ENCODE measurements at regions not wholly inside any gene's neighbourhood (a gene's known extent, or its start where the extent isn't known, plus 50 kb on each side); places are given as distances from the start of the nearest gene placed in this dataset.
"Not testable (repeated sequence)": the region's sequence is repeated elsewhere in the genome, so short reads cannot be mapped to it uniquely, and the experiment has no call there.

DNA sequence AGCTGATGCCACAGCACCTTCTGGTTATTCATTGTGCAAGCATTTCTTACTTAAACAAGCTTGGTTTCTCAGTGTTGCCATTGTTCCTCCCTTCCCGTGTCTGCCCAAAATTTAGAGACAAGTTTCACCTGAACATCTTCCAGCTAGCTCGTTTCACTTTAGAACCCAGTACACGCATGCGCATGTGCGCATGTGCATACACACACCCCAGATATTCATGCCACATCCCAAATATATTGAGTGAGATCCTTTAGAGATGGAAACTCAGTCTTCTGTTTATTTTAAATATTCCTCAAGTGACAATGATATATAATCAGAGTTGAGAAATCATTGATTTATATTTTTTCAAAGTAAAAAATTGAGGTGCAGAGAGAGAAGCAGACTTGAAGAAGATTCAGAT is 147.6 kb downstream of the PLK2 start:
- no peaks in the 10 kb centered on the region for H3K36me3 ChIP-seq (ENCODE audit: insufficient read depth)
- WGBS, result 83% methylated on average over 5 of the region's 5 CpGs
- H3K4me1 ChIP-seq (ENCODE audit: insufficient read depth), result no peaks in the 10 kb centered on the region
- H3K27ac ChIP-seq (ENCODE audit: low read depth), result no peak overlapping the region
- H3K4me3 ChIP-seq (ENCODE audit: low read depth, low read length), result no peak overlapping the region
- DNase-seq (ENCODE audit: extremely low spot score), result no peak

DNA sequence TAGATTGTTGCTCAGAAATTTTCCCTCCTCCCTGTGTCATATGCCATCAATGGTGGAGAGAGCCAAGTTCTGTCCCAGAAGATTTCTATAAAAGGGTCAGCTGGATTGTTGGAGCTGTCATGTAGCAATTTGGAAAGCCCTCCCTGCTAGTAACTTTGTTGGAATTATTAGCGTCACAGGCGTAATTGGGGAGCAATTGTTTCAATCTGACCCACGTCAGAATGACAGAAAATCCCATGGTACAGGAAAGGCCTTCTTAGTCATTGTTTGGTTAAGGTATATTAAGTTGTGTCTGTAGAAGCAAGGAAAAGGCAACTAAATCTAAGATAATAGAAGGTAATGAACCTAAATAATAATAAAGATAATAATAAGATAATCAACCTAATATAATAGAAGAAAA is 148.4 kb downstream of the PLK2 start:
- WGBS, result 86% methylated on average over 3 of the region's 3 CpGs
- Histone ChIP-seq H3K4me3 (ENCODE audit: low read depth, low read length) (no peak overlapping the region), H3K36me3 (ENCODE audit: insufficient read depth) (no peaks in the 10 kb centered on the region), H3K4me1 (ENCODE audit: insufficient read depth) (no peaks in the 10 kb centered on the region), H3K27ac (ENCODE audit: low read depth) (no peak overlapping the region)
- no peak for DNase-seq (ENCODE audit: extremely low spot score)

GRCh38 chr5:58308384-58308783 is 151.5 kb downstream of the PLK2 start:
- H3K4me3 ChIP-seq (ENCODE audit: low read depth, low read length), result not testable (repeated sequence)

DNA sequence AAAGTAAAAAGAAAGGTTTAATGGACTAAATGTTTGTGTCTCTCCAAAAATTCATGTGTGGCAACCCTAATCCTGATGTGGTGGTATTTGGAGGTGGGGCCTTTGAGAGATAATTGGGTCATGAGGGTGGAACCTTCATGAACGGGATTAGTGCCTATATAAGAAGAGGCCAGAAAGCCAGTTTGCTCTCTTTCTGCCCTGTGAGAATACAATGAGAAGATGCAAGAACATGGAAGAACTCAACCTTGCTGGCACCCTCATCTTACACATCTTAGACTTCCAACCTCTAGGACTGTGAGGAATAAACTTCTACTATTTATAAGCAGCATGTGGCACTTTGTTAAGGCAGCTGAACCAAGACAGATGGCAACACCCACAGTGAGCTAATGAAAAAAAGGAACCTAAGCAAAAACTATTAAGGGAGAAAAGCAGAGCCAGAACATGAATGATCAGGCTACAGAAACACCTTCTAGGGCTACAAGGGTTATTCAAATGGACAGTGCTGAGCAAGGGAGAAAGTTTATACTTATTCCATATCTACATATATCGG is 159.5 kb downstream of the PLK2 start:
- no peak for DNase-seq (ENCODE audit: extremely low spot score)
- no peak overlapping the region for H3K4me3 ChIP-seq (ENCODE audit: low read depth, low read length)
- 85% methylated on average over 2 of the region's 2 CpGs for whole genome bisulfite sequencing
- no peaks in the 10 kb centered on the region for H3K4me1 ChIP-seq (ENCODE audit: insufficient read depth)
- no peaks in the 10 kb centered on the region for H3K36me3 ChIP-seq (ENCODE audit: insufficient read depth)
- no peak overlapping the region for H3K27ac ChIP-seq (ENCODE audit: low read depth)

More at GRCh38 chr5:58308384-58308783, 151.5 kb downstream of the PLK2 start:
- DNase-seq (ENCODE audit: extremely low spot score); H3K4me1 ChIP-seq (ENCODE audit: insufficient read depth); H3K27ac ChIP-seq (ENCODE audit: low read depth); H3K36me3 ChIP-seq (ENCODE audit: insufficient read depth): not testable (repeated sequence)
- 92% methylated on average over 2 of the region's 2 CpGs for WGBS

- DNase-seq (ENCODE audit: extremely low spot score), result no peak
- Histone ChIP-seq H3K36me3 (ENCODE audit: insufficient read depth) (no peaks in the 10 kb centered on the region), H3K27ac (ENCODE audit: low read depth) (no peak overlapping the region), H3K4me3 (ENCODE audit: low read depth, low read length) (no peak overlapping the region), H3K4me1 (ENCODE audit: insufficient read depth) (no peaks in the 10 kb centered on the region)
Observed at GRCh38 chr5:58299256-58299655, 160.6 kb downstream of the PLK2 start.

- H3K4me1 ChIP-seq (ENCODE audit: insufficient read depth), result no peaks in the 10 kb centered on the region
- DNase-seq (ENCODE audit: extremely low spot score), result no peak
- no peaks in the 10 kb centered on the region for H3K36me3 ChIP-seq (ENCODE audit: insufficient read depth)
- 73% methylated on average over 1 of the region's 1 CpG for WGBS
- no peak overlapping the region for H3K4me3 ChIP-seq (ENCODE audit: low read depth, low read length)
- H3K27ac ChIP-seq (ENCODE audit: low read depth), result no peak overlapping the region
Observed at GRCh38 chr5:58294598-58295305, 165.1 kb downstream of the PLK2 start.

- not testable (repeated sequence) for DNase-seq (ENCODE audit: extremely low spot score); H3K36me3 ChIP-seq (ENCODE audit: insufficient read depth); H3K4me1 ChIP-seq (ENCODE audit: insufficient read depth); H3K27ac ChIP-seq (ENCODE audit: low read depth); H3K4me3 ChIP-seq (ENCODE audit: low read depth, low read length)
- 77% methylated on average over 10 of the region's 10 CpGs for WGBS
Observed at GRCh38 chr5:58288275-58288674, 171.6 kb downstream of the PLK2 start.

GRCh38 chr5:58286741-58287140 is 173.1 kb downstream of the PLK2 start:
- H3K27ac ChIP-seq (ENCODE audit: low read depth), result no peak overlapping the region
- H3K4me1 ChIP-seq (ENCODE audit: insufficient read depth), result no peaks in the 10 kb centered on the region
- DNase-seq (ENCODE audit: extremely low spot score), result no peak
- WGBS, result 82% methylated on average over 1 of the region's 1 CpG
- H3K36me3 ChIP-seq (ENCODE audit: insufficient read depth), result no peaks in the 10 kb centered on the region
- H3K4me3 ChIP-seq (ENCODE audit: low read depth, low read length), result no peak overlapping the region

DNA sequence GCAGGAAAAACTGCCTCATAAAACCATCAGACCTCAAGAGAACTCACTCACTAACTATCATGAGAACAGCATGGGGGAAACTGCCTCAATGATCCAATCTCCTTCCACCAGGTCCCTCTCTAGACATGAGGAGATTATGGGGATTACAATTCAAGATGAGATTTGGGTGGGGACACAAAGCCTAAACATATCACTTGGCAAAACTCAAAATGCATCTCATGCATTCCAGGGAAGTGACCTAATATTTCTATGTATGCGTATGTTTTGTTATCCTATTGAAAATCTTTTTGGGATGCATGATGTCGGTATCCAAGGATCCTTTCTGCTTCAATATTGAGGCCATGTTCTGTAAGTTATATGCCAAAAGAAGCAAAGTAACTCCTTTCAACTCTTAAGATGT is 174.0 kb downstream of the PLK2 start:
- Histone ChIP-seq H3K4me1 (ENCODE audit: insufficient read depth) (no peaks in the 10 kb centered on the region), H3K27ac (ENCODE audit: low read depth) (no peak overlapping the region), H3K36me3 (ENCODE audit: insufficient read depth) (no peaks in the 10 kb centered on the region), H3K4me3 (ENCODE audit: low read depth, low read length) (no peak overlapping the region)
- 79% methylated on average over 2 of the region's 2 CpGs for WGBS
- DNase-seq (ENCODE audit: extremely low spot score), result no peak

GRCh38 chr5:58284886-58285285 is 175.0 kb downstream of the PLK2 start:
- H3K27ac ChIP-seq (ENCODE audit: low read depth), result no peak overlapping the region
- WGBS, result 87% methylated on average over 2 of the region's 2 CpGs
- no peak for DNase-seq (ENCODE audit: extremely low spot score)

GRCh38 chr5:58281189-58281588 is 178.7 kb downstream of the PLK2 start:
- DNase-seq (ENCODE audit: extremely low spot score), result no peak
- H3K36me3 ChIP-seq (ENCODE audit: insufficient read depth), result no peaks in the 10 kb centered on the region
- 82% methylated on average over 2 of the region's 2 CpGs for WGBS

More at GRCh38 chr5:58284886-58285285, 175.0 kb downstream of the PLK2 start:
- Histone ChIP-seq H3K4me3 (ENCODE audit: low read depth, low read length) (no peak overlapping the region), H3K4me1 (ENCODE audit: insufficient read depth) (no peaks in the 10 kb centered on the region), H3K36me3 (ENCODE audit: insufficient read depth) (no peaks in the 10 kb centered on the region)

GRCh38 chr5:58279259-58279658 is 180.6 kb downstream of the PLK2 start:
- no peak for DNase-seq (ENCODE audit: extremely low spot score)
- no peak overlapping the region for H3K4me3 ChIP-seq (ENCODE audit: low read depth, low read length)
- H3K36me3 ChIP-seq (ENCODE audit: insufficient read depth), result no peaks in the 10 kb centered on the region
- H3K27ac ChIP-seq (ENCODE audit: low read depth), result no peak overlapping the region
- 88% methylated on average over 1 of the region's 1 CpG for WGBS
- no peaks in the 10 kb centered on the region for H3K4me1 ChIP-seq (ENCODE audit: insufficient read depth)

More at GRCh38 chr5:58281189-58281588, 178.7 kb downstream of the PLK2 start:
- no peak overlapping the region for H3K27ac ChIP-seq (ENCODE audit: low read depth)
- H3K4me1 ChIP-seq (ENCODE audit: insufficient read depth), result no peaks in the 10 kb centered on the region
- no peak overlapping the region for H3K4me3 ChIP-seq (ENCODE audit: low read depth, low read length)

- H3K4me3 ChIP-seq (ENCODE audit: low read depth, low read length), result no peak overlapping the region
- DNase-seq (ENCODE audit: extremely low spot score), result no peak
- H3K4me1 ChIP-seq (ENCODE audit: insufficient read depth), result no peaks in the 10 kb centered on the region
- WGBS, result 94% methylated on average over 3 of the region's 3 CpGs
- H3K27ac ChIP-seq (ENCODE audit: low read depth), result no peak overlapping the region
- H3K36me3 ChIP-seq (ENCODE audit: insufficient read depth), result no peaks in the 10 kb centered on the region
Observed at GRCh38 chr5:58276431-58276830, 183.5 kb downstream of the PLK2 start.

GRCh38 chr5:58275516-58275915 is 184.4 kb downstream of the PLK2 start:
- no peak for DNase-seq (ENCODE audit: extremely low spot score)
- Histone ChIP-seq H3K27ac (ENCODE audit: low read depth) (no peak overlapping the region), H3K4me1 (ENCODE audit: insufficient read depth) (no peaks in the 10 kb centered on the region), H3K4me3 (ENCODE audit: low read depth, low read length) (no peak overlapping the region), H3K36me3 (ENCODE audit: insufficient read depth) (no peaks in the 10 kb centered on the region)
- 86% methylated on average over 4 of the region's 4 CpGs for WGBS

Data from urinary bladder (tissue), 3 donors.